NCI-H187 treated with DMSO at 0.1 percent for 48 hours (cell line): ENCODE measurements at regions not wholly inside any gene's neighbourhood (a gene's known extent, or its start where the extent isn't known, plus 50 kb on each side); places are given as distances from the start of the nearest gene placed in this dataset.

Experiments
- DNase-seq: peaks from one replicate; lab custom pipeline; 2025; lab: John Stamatoyannopoulos, UW

GRCh38 chr18:75358928-75359327, 68.6 kb downstream of the SMIM21 start:
- no peak for DNase-seq

- DNase-seq, result no peak
Measured at GRCh38 chr18:75353357-75353756, 74.1 kb downstream of the SMIM21 start.

- DNase-seq, result no peak
Measured at GRCh38 chr18:75351409-75351808, 76.1 kb downstream of the SMIM21 start.

- no peak for DNase-seq
Measured at GRCh38 chr18:75350857-75351256, 76.6 kb downstream of the SMIM21 start.

GRCh38 chr18:75350512-75350839, 77.0 kb downstream of the SMIM21 start:
- peak; percentile 2 for DNase-seq

GRCh38 chr18:75349668-75350511, 77.6 kb downstream of the SMIM21 start:
- no peak for DNase-seq

GRCh38 chr18:75346671-75347070, 80.8 kb downstream of the SMIM21 start:
- no peak for DNase-seq

GRCh38 chr18:75344615-75345014, 82.9 kb downstream of the SMIM21 start:
- no peak for DNase-seq

GRCh38 chr18:75344161-75344560, 83.3 kb downstream of the SMIM21 start:
- DNase-seq, result no peak

GRCh38 chr18:75343389-75343788, 84.1 kb downstream of the SMIM21 start:
- no peak for DNase-seq

- DNase-seq, result no peak
Measured at GRCh38 chr18:75341897-75342296, 85.6 kb downstream of the SMIM21 start.

- DNase-seq, result no peak
Measured at GRCh38 chr18:75341267-75341666, 86.2 kb downstream of the SMIM21 start.

- DNase-seq, result no peak
Measured at GRCh38 chr18:75339936-75340605, 87.4 kb downstream of the SMIM21 start.
